ENCODE measurements at regions not wholly inside any gene's neighbourhood (a gene's known extent, or its start where the extent isn't known, plus 50 kb on each side); places are given as distances from the start of the nearest gene placed in this dataset.

GRCh38 chr9:135372501-135373008 lies 107.0 kb upstream of the PPP1R26 start:
- TF ChIP-seq POLR2A (IDR thresholded peaks at IDR 0.05; ENCODE audit: extremely low read depth, insufficient read length): no peak
- no peak for TF ChIP-seq CTCF (IDR thresholded peaks at IDR 0.05; ENCODE audit: low read depth, low read length)
- no peak for TF ChIP-seq MYC (IDR thresholded peaks at IDR 0.05; ENCODE audit: low read depth, low read length)
- TF ChIP-seq MAX (IDR thresholded peaks at IDR 0.05; ENCODE audit: low read depth, low read length): no peak

All from NB4 (cell line).